Gastrocnemius medialis (tissue), 4 donors: ENCODE measurements at regions not wholly inside any gene's neighbourhood (a gene's known extent, or its start where the extent isn't known, plus 50 kb on each side); places are given as distances from the start of the nearest gene placed in this dataset.

Source experiments
- CTCF ChIP-seq, 5 experiments: fragments of 450-650 bp in 3 of 5; fragments of 200-600 bp in 2 of 5; sonication (generic) in 2 of 5; IDR thresholded peaks in 4 of 5; conservative IDR thresholded peaks in 1 of 5; 1 replicate in 4 of 5; 2 replicates in 1 of 5; pipeline ENCODE4 v1.5.1; 2016 to 2019; ENCODE audit warnings: antibody characterized with exemption in 5 of 5, mild to moderate bottlenecking in 3 of 5, moderate library complexity in 3 of 5
- POLR2A ChIP-seq, 2 donors: fragments of 450-650 bp; IDR thresholded peaks; one replicate each; pipeline ENCODE4 v1.6.1; 2017; ENCODE audit warnings: antibody characterized with exemption in 2 of 2, mild to moderate bottlenecking in 2 of 2, moderate library complexity in 2 of 2

- no peak for TF ChIP-seq CTCF (IDR thresholded peaks at IDR 0.05 in 4 of 5, conservative IDR thresholded peaks at IDR 0.05 in 1 of 5)
- TF ChIP-seq POLR2A (IDR thresholded peaks at IDR 0.05), result no peak
These were observed 85.4 kb upstream of the PHYHIPL start for GRCh38 chr10:59090817-59091622.
